Bronchial epithelial cell (primary cell): ENCODE measurements at regions not wholly inside any gene's neighbourhood (a gene's known extent, or its start where the extent isn't known, plus 50 kb on each side); places are given as distances from the start of the nearest gene placed in this dataset.

Experiments
- DNase-seq: peaks from one replicate; pipeline ENCODE4 v3.0.0-alpha.2; 2010; ENCODE audit warnings: low read depth
- FAIRE-seq: peaks from 2 replicates; lab custom pipeline; 2011; peaks lifted over from hg19 to GRCh38; lab: Jason Lieb, UNC
- H3K27me3 ChIP-seq: 2 replicates; pipeline ENCODE4 v1.5.1; 2011; ENCODE audit warnings: low read length; ENCODE audit not compliant: control insufficient read depth, insufficient read depth
- H3K36me3 ChIP-seq: 2 replicates; pipeline ENCODE4 v1.5.1; 2011; ENCODE audit warnings: low read length; ENCODE audit not compliant: control insufficient read depth, insufficient read depth
- H3K4me3 ChIP-seq: 2 replicates; pipeline ENCODE4 v1.5.1; 2011; ENCODE audit warnings: mild to moderate bottlenecking, low read depth, low read length, control low read depth
- TF ChIP-seq, protein P1 (sequence below): IDR thresholded peaks from 2 replicates; pipeline ENCODE4 v1.5.1; 2011; ENCODE audit warnings: mild to moderate bottlenecking, moderate library complexity, low read length, control low read depth, inconsistent platforms; ENCODE audit not compliant: insufficient read depth, severe bottlenecking

DNA sequence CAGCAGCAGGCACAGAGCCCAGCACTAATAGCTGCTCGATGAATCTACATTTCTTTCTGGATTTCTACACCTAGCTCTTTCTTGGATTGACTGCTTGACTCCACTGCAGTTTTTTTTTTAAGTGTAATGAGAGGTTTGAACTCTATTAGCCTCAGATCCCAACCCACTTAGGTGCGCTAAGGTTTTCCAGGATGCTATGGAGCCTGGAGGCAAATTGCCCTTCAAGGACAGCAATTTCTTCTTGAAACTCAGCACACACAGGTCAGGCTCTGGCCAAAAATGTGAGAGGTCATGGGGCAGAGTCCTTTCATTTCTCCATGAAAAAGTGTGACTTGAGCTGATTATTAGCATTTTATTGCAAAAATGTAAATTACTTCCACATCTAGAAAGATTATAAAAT lies 52.3 kb upstream of the TIAM2 start:
- H3K36me3 ChIP-seq: no peaks in the 10 kb centered on the region
- DNase-seq (no peak), FAIRE-seq (no peak)
- TF ChIP-seq, protein P1, sequence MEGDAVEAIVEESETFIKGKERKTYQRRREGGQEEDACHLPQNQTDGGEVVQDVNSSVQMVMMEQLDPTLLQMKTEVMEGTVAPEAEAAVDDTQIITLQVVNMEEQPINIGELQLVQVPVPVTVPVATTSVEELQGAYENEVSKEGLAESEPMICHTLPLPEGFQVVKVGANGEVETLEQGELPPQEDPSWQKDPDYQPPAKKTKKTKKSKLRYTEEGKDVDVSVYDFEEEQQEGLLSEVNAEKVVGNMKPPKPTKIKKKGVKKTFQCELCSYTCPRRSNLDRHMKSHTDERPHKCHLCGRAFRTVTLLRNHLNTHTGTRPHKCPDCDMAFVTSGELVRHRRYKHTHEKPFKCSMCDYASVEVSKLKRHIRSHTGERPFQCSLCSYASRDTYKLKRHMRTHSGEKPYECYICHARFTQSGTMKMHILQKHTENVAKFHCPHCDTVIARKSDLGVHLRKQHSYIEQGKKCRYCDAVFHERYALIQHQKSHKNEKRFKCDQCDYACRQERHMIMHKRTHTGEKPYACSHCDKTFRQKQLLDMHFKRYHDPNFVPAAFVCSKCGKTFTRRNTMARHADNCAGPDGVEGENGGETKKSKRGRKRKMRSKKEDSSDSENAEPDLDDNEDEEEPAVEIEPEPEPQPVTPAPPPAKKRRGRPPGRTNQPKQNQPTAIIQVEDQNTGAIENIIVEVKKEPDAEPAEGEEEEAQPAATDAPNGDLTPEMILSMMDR: no peak
- no peaks in the 10 kb centered on the region for H3K27me3 ChIP-seq
- H3K4me3 ChIP-seq: no peak overlapping the region

DNA sequence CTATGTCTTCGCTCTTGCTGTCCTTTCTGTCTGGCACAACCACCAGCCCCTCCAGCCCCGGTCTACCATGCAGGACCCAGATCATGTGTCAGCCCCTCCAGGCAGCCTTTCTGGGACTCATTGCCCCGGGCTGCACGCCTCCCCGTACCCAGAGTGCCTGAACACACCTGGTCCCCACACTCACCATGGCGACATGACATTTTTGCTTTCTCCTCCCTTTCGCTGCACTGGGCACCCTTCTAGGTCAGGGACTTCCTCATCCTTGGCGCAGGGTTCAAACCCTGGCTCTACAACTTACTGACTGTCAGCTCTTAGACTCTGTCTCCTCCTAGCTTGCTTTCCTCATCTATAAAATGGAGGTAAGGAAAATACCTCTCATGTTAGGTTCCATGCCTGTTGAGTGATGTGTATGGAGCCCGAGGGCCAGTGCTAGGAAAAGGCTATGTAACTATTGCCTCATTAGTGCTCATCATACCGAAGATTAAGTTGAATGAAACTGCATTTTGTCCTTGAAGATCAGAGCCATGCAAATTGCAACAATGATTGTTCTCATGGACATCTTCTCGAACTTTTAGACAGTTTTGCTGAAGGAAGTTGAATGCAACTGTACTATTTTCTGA lies 49.7 kb upstream of the TIAM2 start:
- no peak for FAIRE-seq

More for the DNA sequence above, 49.7 kb upstream of the TIAM2 start:
- TF ChIP-seq, protein P1: no peak
- H3K27me3 ChIP-seq: no peaks in the 10 kb centered on the region
- no peak overlapping the region for H3K4me3 ChIP-seq
- no peak for DNase-seq
- H3K36me3 ChIP-seq: no peaks in the 10 kb centered on the region
